ENCODE measurements at regions not wholly inside any gene's neighbourhood (a gene's known extent, or its start where the extent isn't known, plus 50 kb on each side); places are given as distances from the start of the nearest gene placed in this dataset.

DNA sequence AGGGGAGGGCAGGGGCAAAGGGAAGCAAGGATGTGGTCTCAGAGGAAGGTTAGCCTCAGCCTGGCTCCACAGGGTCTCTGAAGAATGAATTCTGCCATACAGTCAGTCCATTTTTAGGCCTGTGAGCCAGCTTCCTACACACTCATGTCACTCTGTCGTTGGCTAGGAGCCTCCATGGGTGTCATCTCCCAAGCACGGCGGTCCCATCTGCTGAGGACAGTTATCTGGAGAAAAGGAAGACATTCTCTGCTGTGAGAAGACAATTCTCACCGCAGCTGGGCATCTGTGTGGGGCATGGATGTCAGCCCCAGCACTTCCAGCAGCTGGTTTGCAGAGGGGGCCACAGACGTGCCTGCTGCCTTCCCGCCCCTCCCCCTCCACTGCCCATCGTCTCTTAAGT is 167.6 kb downstream of the LINC00237 start:
- Mint-ChIP-seq H3K27ac (no peak overlapping the region), H3K4me3 (no peak overlapping the region), H3K4me1 (ENCODE audit: unreplicated experiment) (no peaks in the 10 kb centered on the region), H3K9me3 (no peaks in the 10 kb centered on the region), H3K27me3 (peaks cover 3% of the 10 kb centered on the region), H3K36me3 (no peaks in the 10 kb centered on the region)
- DNase-seq (ENCODE audit: extremely low spot score, unreplicated experiment): no peak
- TF ChIP-seq, protein P1, sequence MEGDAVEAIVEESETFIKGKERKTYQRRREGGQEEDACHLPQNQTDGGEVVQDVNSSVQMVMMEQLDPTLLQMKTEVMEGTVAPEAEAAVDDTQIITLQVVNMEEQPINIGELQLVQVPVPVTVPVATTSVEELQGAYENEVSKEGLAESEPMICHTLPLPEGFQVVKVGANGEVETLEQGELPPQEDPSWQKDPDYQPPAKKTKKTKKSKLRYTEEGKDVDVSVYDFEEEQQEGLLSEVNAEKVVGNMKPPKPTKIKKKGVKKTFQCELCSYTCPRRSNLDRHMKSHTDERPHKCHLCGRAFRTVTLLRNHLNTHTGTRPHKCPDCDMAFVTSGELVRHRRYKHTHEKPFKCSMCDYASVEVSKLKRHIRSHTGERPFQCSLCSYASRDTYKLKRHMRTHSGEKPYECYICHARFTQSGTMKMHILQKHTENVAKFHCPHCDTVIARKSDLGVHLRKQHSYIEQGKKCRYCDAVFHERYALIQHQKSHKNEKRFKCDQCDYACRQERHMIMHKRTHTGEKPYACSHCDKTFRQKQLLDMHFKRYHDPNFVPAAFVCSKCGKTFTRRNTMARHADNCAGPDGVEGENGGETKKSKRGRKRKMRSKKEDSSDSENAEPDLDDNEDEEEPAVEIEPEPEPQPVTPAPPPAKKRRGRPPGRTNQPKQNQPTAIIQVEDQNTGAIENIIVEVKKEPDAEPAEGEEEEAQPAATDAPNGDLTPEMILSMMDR (conservative IDR thresholded peaks at IDR 0.05): no peak

DNA sequence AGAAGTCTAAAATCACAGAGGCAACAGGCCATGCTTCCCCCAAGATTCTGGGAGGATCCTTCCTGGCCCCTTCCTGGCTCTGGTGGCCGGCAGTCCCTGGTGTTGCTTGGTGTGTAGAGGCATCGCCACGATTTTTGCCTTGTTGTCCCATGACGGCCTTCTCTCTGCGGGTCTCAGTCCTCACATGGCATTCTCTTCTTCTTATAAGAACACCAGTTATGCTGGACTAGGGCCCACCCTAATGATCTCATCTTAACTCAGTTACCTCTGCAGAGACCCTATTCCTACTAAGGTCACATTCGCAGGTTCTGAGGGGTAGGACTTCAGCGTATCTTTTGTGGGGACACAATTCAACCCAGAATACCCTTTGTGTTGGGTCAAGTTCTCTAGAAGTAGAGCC is 168.0 kb downstream of the LINC00237 start:
- H3K27me3 Mint-ChIP-seq: peaks cover under 1% of the 10 kb centered on the region
- H3K27ac Mint-ChIP-seq: no peak overlapping the region
- no peak for DNase-seq (ENCODE audit: extremely low spot score, unreplicated experiment)
- H3K4me1 Mint-ChIP-seq (ENCODE audit: unreplicated experiment): no peaks in the 10 kb centered on the region
- TF ChIP-seq, protein P1 (conservative IDR thresholded peaks at IDR 0.05): no peak
- H3K9me3 Mint-ChIP-seq: no peaks in the 10 kb centered on the region
- H3K36me3 Mint-ChIP-seq: no peaks in the 10 kb centered on the region
- H3K4me3 Mint-ChIP-seq: no peak overlapping the region

DNA sequence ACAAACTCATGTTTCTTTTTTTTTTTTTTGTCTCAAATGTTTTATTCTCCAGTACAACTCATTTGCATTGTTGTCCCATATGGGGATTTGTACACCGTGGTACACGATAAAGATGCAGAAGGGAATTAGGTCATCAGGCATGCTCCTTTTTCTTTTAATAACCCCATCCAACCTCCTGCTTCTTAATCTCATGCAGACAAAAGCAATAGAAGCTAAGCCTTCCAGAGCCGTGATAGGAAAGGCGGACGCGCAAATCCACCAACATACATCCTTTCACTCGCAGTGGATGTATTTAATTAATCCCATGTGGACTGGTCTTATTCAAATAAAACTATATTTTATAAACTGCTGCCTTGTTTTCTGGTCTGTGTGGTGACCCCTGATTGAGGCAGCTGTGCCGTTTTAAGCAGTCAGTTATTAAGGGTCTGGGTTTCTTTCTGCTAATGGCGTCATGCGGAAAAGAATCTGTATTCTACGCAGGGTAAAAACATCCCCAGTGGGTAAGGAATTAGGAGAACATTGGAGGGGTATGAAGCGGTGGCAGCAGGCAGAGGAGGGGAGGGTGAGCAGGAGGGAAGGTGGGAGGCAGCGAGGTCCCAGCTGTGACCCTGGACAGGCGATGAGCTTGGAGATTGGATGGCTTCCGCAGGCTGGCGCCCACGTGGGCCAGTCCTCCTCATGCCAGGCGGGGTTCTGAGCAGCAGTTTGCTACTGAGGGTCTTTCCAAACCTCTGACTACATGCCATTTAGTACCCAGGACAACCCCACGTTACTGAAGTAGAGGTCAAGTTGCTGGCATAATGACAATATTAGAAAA is 172.8 kb downstream of the LINC00237 start:
- Mint-ChIP-seq H3K9me3 (no peaks in the 10 kb centered on the region), H3K27ac (no peak overlapping the region), H3K27me3 (peaks cover 14% of the 10 kb centered on the region), H3K4me1 (ENCODE audit: unreplicated experiment) (no peaks in the 10 kb centered on the region), H3K4me3 (no peak overlapping the region), H3K36me3 (no peaks in the 10 kb centered on the region)
- TF ChIP-seq, protein P1 (conservative IDR thresholded peaks at IDR 0.05): no peak
- DNase-seq (ENCODE audit: extremely low spot score, unreplicated experiment): no peak

DNA sequence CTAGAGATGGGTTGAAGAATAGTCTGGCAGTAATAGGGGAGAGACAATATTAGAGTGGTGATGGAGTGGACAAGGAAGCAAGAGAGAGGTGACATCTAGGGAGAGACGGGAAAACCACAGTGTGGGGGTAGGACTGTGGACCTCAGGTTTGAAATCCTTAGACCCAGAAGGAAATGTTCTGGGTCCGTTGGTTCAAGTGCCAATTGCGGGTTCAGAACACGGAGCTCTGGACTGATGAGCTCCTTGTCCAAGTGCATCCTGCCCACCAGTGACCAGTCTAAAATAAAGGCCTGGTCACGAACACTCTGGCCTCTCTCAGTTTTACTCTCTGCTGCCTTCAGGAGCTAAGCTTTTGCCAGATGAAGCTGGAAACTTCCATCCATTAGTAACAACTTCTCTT is 174.0 kb downstream of the LINC00237 start:
- H3K9me3 Mint-ChIP-seq: no peaks in the 10 kb centered on the region
- H3K27ac Mint-ChIP-seq: no peak overlapping the region
- DNase-seq (ENCODE audit: extremely low spot score, unreplicated experiment): no peak
- no peaks in the 10 kb centered on the region for H3K36me3 Mint-ChIP-seq
- H3K4me3 Mint-ChIP-seq: no peak overlapping the region
- peaks cover 14% of the 10 kb centered on the region for H3K27me3 Mint-ChIP-seq
- TF ChIP-seq, protein P1 (conservative IDR thresholded peaks at IDR 0.05): no peak
- H3K4me1 Mint-ChIP-seq (ENCODE audit: unreplicated experiment): no peaks in the 10 kb centered on the region

DNA sequence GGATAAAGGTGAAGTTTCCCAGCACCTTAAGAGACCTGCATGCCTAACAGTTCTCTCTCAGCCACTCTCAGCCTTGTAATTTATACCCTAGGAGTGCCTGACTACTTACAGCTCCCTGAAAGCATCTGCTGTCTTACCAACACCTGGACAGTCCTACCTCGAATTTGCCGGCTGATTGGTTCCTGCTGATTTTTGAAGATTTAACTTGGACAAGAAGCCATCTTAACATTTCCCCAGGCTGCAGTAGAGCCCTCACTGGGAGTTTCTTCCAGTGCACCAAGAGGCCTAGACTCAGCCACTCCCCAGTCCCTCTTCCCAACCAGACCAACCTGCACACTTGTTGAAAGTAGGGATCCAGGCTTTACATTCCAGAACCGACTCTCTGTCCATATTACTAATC is 174.5 kb downstream of the LINC00237 start:
- Mint-ChIP-seq H3K27ac (no peak overlapping the region), H3K4me3 (no peak overlapping the region), H3K27me3 (peaks cover 14% of the 10 kb centered on the region), H3K36me3 (no peaks in the 10 kb centered on the region), H3K4me1 (ENCODE audit: unreplicated experiment) (no peaks in the 10 kb centered on the region), H3K9me3 (no peaks in the 10 kb centered on the region)
- no peak for DNase-seq (ENCODE audit: extremely low spot score, unreplicated experiment)
- TF ChIP-seq, protein P1 (conservative IDR thresholded peaks at IDR 0.05): no peak
